ENCODE measurements at regions not wholly inside any gene's neighbourhood (a gene's known extent, or its start where the extent isn't known, plus 50 kb on each side); places are given as distances from the start of the nearest gene placed in this dataset.

DNA sequence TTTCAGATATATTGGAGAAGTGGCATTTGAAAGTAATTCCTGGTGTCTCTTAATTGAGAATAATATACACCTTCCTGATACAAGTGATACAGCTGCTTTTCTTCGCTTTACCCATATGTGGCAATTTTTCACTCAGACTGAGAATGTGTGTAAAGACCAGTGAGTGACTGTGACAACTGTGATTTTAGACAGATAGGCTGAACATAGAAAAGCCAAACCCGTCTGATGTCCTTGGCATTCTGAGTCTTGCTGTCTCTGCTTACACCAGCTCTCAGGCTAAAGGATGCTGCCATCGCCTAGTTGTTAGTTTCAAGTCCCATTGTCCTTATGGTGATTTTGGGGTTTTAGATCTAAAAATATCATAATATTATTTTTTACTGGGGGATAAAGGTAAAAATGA lies 492.6 kb downstream of the RFC3 start:
- no peak for DNase-seq
- intact Hi-C loops (cut with DNase I), result no loop called here
- no peak for ATAC-seq (ENCODE audit: poor library complexity)

DNA sequence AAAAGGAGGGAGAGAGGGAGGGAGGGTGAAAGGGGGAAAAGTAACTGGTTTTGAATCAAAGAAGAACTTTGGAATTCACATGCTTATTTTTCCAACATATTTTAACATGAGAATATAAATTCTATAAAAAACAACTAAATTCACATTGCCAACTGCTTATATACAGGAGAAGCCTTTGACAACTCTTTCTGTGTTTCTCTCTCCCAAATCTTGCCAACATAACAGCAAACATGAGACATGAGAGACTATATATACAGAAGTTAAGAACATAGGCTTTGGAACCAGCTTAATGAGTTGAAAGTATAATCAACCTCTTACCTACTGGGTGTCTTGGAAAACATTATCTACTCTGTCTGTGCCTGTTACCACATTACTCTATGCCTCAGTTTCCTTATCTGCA lies 493.3 kb downstream of the RFC3 start:
- intact Hi-C loops (cut with DNase I), result no loop called here
- no peak for DNase-seq
- ATAC-seq (ENCODE audit: poor library complexity), result no peak

DNA sequence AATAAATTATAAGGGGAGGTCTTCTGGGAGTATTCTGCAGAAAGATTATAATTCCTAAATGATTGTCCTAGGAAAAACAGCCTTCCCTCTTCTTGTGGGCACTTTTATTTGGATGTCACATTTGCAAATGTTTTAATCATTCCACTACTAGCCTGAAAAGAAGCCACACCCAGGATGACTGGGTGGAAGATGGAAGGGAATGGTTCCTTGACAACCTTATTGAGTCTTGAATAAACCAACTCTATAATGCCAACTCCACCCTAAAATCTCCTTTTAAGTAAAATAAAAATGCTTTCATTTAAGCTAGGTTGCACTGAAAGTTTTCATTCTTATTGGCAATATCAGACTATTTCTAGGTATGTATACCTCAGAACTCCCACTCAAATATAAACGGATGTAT lies 494.6 kb downstream of the RFC3 start:
- DNase-seq (no peak), ATAC-seq (ENCODE audit: poor library complexity) (no peak)
- intact Hi-C loops (cut with DNase I), result no loop called here

DNA sequence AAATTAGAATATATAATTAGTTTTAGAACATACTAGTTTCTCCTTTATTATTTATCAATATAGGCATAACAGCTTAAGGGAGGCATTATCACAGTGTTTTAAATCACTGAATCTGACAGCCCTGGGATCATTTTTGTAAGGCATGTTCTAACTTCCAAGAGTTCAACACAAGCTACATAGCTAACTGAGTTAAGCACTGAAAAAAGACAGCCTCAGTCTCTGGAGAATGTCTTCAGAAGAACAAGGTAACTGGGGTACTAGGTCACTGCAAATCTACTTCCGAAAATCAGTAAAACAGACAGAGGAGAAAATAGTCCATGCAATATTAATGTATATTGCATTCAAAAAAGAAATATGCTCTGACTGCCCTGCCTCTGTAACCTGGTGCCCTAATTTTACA lies 502.1 kb downstream of the RFC3 start:
- no peak for ATAC-seq (ENCODE audit: poor library complexity)
- intact Hi-C loops (cut with DNase I), result no loop called here

DNA sequence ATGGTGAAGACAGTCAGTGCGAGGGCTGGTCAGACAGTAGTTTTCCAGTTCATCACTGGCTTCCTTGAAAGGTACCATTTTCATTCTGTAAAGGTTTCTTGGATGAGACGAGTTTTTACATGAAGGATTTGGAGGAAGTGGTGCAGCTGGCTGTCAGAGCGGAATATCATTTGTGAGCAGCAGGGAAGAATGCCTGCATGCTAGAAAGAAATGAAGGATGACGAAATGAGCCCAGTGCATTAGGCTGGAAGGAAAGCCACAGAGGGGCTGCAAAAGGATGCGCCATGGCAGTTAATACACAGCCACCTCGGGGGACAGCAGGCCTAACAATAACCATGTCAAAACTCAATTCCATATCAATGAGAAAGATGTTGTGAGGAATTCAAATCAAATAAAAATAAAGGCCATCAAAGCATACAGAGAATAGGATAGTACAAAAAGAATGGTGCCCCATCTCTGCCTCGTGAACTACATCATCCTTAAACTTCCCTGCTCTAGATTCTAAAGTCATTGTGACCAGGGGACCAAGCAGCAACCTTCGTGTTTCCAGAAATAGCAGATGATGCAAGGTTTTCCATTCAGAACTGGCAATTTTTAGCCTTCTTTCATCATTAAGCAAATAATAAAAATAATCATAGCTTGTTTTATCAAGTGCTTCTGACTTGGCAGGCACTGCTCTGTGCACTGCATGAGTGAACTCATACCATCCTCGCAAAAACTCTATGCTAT lies 504.2 kb downstream of the RFC3 start:
- ATAC-seq (ENCODE audit: poor library complexity) (peak; percentile 22), DNase-seq (no peak)
- intact Hi-C loops (cut with DNase I), result no loop called here

More for the DNA sequence above, 502.1 kb downstream of the RFC3 start:
- DNase-seq, result no peak

DNA sequence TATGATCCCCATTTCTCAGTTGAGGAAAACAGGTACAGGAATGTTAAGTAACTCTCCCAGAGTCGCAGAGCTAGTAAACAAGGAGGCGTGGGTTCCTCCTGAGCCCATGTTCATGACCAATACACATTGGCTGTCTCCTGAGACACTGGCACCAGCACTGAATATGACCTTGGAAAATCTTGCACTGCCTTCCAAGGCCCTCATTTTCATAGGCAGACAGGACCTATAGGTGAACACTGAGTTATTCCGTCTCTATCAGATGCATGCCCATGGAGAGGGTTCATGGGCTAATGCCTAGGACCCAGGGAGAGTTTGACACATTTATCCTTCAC lies 504.8 kb downstream of the RFC3 start:
- no peak for DNase-seq
- no peak for ATAC-seq (ENCODE audit: poor library complexity)
- intact Hi-C loops (cut with DNase I), result no loop called here

DNA sequence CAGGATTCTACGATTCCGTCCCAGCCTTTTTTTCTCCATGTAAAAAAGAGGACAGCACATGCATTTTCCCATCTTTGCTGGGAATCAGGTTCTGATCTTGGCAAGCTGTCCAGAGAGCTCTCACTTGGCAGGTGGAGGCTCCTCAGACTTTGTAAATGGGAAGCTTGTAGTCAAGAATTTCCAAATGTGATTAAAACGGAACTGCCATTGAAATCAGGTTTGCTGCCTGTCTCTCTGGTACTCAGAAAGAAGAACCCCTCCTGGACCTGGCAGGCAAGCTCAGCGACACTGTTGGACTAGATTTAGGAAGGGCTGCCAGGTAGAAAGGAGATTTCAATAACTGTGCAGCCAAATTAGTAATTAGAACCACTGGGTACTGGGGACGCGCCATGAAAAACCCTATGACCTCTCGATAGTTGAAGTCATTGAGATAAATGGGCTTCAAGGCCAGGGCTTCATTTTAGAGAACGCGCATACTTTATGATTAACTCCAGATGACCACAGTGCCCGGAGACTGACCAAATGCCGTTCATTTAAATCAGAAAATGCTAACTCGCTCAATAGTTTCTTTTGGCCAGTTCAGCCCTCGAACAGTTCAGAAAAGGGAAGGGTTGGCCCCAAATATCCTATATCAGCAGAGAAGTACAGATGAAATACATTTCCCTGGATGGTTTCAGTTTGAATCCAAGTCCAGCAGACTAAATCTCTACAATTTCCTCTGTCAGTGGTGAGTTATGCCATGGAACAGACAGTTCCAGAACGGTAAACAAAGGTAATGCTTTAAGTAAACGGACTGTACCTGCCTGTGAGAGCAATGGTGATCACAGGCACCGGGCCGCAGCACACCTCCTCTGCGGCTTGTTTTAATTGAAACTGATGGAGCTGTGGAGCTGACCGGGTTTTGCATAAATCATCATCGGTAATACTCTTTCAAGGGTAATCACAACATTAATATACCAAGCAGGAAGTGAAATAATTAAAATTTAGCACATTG lies 517.4 kb downstream of the RFC3 start:
- ATAC-seq (ENCODE audit: poor library complexity) (no peak), DNase-seq (no peak)
- intact Hi-C loops (cut with DNase I), result no loop called here

DNA sequence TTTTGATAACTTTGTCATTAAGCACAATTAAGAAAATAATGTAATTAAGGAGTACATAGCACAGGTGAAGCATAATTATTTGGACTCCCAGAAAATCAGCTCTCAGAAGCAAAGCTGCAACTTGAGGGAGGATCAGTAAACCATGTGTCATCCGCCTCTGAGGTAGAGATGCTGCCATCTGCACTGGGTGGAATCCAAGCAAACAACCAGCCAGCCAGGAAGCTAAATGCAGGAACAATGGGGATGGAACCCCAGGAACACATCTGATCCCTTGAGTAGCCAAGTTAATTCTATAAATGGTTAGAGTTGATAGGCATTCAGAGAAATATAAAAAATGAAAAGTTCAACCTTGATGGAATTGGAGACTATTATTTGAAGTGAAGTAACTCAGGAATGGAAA lies 520.2 kb downstream of the RFC3 start:
- intact Hi-C loops (cut with DNase I), result no loop called here
- DNase-seq (no peak), ATAC-seq (ENCODE audit: poor library complexity) (no peak)

DNA sequence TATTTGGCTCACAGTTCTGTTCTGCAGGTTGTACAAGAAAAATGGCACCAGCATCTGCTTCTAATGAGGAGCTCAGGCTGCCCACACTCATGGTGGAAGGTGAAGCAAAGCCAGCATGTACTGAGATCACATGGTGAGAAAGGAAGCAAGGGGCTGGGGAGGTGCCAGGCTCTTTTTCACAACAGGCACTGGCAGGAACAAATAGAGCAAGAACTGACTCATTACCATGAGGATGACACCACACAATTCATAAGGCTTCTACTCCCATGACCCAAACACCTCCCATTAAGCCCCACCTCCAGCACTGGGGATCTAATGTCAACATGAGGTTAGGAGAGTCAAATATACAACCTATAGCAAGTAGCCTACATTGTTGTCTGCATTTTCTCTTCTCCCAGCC lies 522.6 kb downstream of the RFC3 start:
- ATAC-seq (ENCODE audit: poor library complexity), result no peak
- no peak for DNase-seq
- intact Hi-C loops (cut with DNase I), result no loop called here

DNA sequence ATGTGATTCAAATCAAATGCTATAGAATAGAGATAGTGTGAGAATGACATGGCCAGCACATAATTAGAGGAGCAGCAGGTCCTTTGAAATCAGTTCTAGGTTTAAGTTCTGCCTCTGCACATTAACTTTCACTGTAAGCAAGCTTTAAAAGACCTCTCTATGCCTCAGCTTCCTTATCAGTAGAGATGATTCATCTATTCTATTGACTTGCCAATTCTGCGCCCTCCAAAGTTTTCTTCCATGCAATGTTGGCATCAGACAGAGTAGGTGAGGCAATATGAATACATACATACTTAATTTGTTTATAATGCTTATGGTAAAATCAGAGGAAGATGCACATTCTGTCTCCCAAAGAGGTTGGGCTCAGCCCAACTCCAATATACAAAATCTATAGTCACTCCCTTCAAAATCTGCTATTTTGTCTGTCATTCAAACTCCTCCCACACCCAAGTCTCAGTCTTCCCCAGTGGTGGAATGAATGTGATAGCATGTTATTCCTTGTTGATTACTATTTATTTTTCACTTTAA lies 525.5 kb downstream of the RFC3 start:
- ATAC-seq (ENCODE audit: poor library complexity) (no peak), DNase-seq (no peak)
- intact Hi-C loops (cut with DNase I), result no loop called here

DNA sequence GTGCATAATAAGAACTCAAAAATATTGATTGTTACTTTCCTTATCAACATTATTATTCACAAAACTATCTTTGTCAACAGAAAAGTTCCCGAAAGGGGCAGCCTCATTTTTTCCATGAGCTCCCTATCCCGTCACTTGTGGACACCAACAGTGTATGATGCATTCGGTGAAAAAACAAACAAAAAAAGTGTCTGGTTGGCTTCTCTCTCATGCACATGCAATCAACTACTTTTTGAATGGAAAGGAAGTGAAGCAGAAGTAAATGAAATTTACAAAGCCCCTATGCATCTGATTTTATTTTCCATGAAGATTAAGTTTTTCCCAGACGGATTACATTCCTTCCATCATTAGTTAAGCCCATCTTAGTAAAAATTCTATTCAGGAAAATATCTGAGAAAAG lies 526.9 kb downstream of the RFC3 start:
- no peak for DNase-seq
- no peak for ATAC-seq (ENCODE audit: poor library complexity)
- intact Hi-C loops (cut with DNase I), result no loop called here

DNA sequence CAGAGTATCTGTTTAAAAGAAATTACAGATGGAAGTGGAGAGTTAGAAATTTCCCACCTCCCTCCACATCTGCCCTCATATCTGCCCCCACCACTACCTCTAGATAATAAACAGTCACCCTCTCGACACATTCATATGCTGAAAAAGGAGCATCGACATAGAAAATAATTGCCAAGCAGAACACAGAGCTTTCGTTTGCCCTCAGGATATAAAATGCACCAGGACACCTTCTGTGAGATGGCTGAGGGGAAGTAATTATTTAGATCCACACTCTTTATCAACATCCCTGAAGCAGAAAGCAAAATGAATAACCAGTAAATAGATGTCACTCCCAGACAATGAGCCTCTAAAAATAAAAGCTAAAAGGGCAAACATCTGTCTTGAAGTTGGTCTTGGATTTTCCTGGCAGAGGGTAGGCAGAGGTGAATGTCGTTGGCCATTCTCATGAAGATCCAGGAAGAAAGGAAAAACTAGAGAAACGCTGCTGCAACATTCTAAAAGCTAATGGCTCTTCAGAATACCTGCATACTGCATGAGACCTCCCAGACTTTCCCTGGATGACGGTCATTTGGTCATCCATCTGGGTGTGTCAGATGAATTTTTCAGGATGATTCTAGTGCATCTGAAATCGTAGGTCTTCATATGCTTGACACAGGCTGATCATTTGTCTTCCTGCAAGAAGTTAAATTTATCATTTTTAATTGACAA lies 527.5 kb downstream of the RFC3 start:
- DNase-seq (no peak), ATAC-seq (ENCODE audit: poor library complexity) (no peak)
- intact Hi-C loops (cut with DNase I), result no loop called here

DNA sequence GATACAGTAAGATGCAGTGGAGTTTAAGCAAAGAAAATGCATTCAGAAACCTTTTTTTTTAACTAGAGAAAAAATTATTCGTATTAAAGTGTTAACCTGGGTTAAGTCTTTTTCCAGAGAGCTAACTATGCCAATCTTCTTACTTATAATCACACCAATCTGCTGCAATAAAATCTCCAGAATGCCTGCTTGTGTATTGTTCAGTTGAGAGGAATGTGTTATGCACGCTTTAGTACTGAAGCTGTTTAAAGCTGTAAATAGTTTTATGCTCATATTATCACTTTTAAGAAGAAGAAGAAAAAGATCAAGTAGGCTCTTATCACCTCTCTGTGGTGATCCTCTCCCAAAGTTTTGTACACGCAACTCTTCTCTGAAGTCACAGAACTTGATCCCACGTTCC lies 528.7 kb downstream of the RFC3 start:
- no peak for ATAC-seq (ENCODE audit: poor library complexity)
- DNase-seq, result no peak
- intact Hi-C loops (cut with DNase I), result no loop called here

DNA sequence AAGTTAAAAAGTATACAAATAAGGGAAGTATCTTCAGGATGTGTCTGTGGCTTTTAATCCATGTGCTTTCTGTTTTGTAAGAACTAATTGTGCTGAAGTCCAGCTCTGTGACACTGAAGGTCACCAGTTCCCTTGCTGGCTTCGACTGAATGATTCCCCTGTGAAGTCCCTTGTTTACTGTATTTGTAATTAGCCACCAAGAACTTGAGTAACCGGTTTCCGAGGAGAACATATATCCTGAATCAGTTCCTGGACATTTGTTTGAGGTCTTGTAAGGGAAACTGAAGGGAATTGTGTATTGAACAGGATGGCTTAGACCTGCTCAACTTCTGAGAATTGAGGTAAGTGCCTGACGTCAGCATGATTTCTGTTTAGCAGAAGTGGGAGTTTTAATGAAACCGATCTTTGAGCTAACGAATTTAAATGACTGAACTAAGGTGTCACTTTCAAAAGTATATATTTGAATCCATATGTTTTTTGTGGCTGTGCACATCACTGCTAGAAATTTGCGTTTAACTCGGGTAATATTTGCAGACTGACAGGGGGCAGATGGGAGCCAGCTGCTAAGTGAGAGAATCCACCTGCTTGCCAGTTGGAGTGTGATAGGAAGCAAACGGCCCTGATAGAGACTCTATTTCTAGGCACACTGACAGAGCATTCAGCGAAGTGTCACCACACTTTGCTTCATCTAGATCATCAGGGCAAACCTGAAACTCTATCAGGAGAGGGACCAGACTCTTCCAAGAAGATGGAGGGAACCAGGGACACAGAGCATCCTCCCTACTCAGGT lies 530.0 kb downstream of the RFC3 start:
- DNase-seq (no peak), ATAC-seq (ENCODE audit: poor library complexity) (peak; percentile 81)
- intact Hi-C loops (cut with DNase I), result no loop called here

DNA sequence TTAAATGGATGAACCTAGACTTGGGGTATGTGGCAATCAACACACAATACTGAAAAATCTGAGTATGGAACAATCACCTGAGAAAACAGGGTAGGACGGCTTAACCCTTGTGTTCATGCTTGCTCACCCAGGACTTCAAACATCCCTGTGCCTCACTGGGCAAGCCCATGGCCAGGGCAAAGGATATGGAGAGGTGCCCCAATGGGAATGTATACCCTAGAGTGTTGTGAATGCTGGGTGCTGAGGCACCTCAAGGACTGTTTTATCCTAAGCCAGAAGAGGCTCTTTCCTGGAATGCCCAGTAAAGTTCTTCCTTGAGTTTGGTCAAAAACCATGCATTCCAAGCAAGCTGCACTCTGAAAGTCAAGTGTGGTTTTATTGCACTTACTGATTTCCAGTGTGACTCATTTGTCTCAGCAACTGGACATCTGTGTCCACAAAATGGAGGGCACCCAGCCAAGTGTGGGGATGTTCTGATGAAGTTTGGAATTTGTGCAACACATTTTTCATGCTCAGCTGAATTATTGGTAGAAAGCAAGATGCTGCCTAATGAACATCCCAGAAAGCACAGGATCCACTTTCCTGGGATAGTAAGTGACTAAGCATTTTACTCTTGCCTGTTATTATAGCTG lies 531.3 kb downstream of the RFC3 start:
- ATAC-seq (ENCODE audit: poor library complexity) (peak; percentile 33), DNase-seq (peak; percentile 67)
- intact Hi-C loops (cut with DNase I), result no loop called here

DNA sequence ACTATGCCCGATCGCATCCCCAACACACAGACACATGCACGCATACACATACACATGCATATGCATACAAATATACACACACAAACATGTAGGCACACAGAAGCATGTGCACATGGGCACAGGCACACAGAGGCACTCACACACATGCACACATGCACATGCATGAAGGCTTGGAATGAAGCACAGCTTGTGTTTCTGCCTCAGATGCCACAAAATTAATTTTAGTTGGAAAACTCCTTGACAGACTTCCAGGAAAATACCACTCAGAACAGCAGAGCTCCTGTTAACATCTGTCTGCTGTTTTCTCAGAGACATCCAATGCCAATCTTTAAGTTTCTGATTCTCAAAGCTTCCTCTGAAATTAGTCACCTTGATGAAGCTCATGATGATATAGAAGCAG lies 532.7 kb downstream of the RFC3 start:
- DNase-seq, result no peak
- no peak for ATAC-seq (ENCODE audit: poor library complexity)
- intact Hi-C loops (cut with DNase I), result no loop called here

DNA sequence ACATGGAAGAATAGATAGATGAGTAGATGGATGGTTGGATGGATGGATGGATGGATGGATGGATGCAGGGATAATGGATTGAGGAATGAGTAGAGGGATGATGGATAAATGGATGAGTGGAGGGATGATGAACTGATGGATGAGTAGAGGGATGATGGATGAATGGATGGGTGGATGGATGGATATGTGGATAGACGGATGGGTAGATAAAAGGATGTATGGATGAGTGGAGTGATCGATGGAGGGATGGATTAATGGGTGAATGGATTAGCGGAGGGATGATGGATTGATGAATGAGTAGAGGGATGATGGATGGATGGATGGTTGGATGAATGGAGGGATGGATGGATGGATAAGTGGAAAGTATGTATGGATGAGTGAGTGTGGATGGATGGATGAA lies 533.2 kb downstream of the RFC3 start:
- no peak for ATAC-seq (ENCODE audit: poor library complexity)
- intact Hi-C loops (cut with DNase I), result no loop called here
- no peak for DNase-seq

DNA sequence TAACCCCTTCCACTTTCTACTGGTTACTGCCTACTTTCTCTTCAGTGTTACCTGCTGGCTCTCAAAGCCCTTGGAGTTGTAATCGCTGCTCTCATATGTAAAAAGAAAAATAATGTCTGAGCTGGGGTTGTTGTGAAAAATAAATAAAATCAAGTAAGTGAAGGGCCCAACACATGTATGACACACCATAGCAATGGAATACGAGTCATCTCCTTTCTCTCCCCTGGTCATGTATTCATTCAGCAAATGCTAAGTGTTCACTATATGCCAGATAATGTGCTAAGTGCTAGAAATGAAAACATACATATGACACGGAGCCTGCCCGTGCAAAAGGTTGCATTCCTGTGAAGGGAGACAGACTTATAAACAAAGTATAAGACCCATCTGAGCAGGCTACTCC lies 535.0 kb downstream of the RFC3 start:
- intact Hi-C loops (cut with DNase I), result no loop called here
- ATAC-seq (ENCODE audit: poor library complexity) (no peak), DNase-seq (no peak)

Measured in Right ventricle myocardium superior (tissue), 1 donor.